Activated CD4-positive, alpha-beta T cell treated with anti-CD3 and anti-CD28 coated beads, Interleukin-2, amount 50 U/mL, for 24 hours (primary cell): ENCODE measurements at regions not wholly inside any gene's neighbourhood (a gene's known extent, or its start where the extent isn't known, plus 50 kb on each side); places are given as distances from the start of the nearest gene placed in this dataset.
A peak's percentile ranks its signal among the peaks of the same experiment; 100 is the strongest.
"Not testable (repeated sequence)": the region's sequence is repeated elsewhere in the genome, so short reads cannot be mapped to it uniquely, and the experiment has no call there.

Experiments used
- DNase-seq, 2 donors: peaks; one replicate each; pipeline ENCODE4 v3.0.0-alpha.2; 2020; ENCODE audit warnings: low read depth in 1 of 2, low spot score in 1 of 2

GRCh38 chr4:82248903-82249632, 124.7 kb downstream of the HNRNPD start:
- DNase-seq = no peak

GRCh38 chr4:82247629-82248028, 126.2 kb downstream of the HNRNPD start:
- no peak for DNase-seq

- DNase-seq = no peak
Measured at GRCh38 chr4:82247171-82247570, 126.6 kb downstream of the HNRNPD start.

- DNase-seq = no peak
Measured at GRCh38 chr4:82241534-82241933, 132.3 kb downstream of the HNRNPD start.

- DNase-seq = no peak
Measured at GRCh38 chr4:82240410-82240809, 133.4 kb downstream of the HNRNPD start.

GRCh38 chr4:82237142-82237541, 136.6 kb downstream of the HNRNPD start:
- DNase-seq = not testable (repeated sequence)

GRCh38 chr4:82235346-82235745, 138.4 kb downstream of the HNRNPD start:
- no peak for DNase-seq

- DNase-seq = no peak
Measured at GRCh38 chr4:82232891-82233290, 140.9 kb downstream of the HNRNPD start.

- no peak for DNase-seq
Measured at GRCh38 chr4:82231806-82232205, 142.0 kb downstream of the HNRNPD start.

- DNase-seq = no peak
Measured at GRCh38 chr4:82230306-82230705, 143.5 kb downstream of the HNRNPD start.

- no peak for DNase-seq
Measured at GRCh38 chr4:82225030-82225429, 148.8 kb downstream of the HNRNPD start.

GRCh38 chr4:82223715-82224114, 150.1 kb downstream of the HNRNPD start:
- no peak for DNase-seq

- DNase-seq = no peak
Measured at GRCh38 chr4:82219346-82219745, 154.4 kb downstream of the HNRNPD start.

- no peak for DNase-seq
Measured at GRCh38 chr4:82217986-82218715, 155.6 kb downstream of the HNRNPD start.

- DNase-seq = no peak
Measured at GRCh38 chr4:82216219-82216618, 157.6 kb downstream of the HNRNPD start.

- no peak for DNase-seq
Measured at GRCh38 chr4:82215800-82216199, 158.0 kb downstream of the HNRNPD start.

GRCh38 chr4:82215039-82215438, 158.8 kb downstream of the HNRNPD start:
- no peak for DNase-seq

GRCh38 chr4:82213485-82214417, 160.0 kb downstream of the HNRNPD start:
- no peak for DNase-seq

- DNase-seq = peak in 1 of 2 donors; percentile 32
Measured at GRCh38 chr4:82201805-82202641, 171.8 kb downstream of the HNRNPD start.

- DNase-seq = no peak
Measured at GRCh38 chr4:82201303-82201702, 172.5 kb downstream of the HNRNPD start.

- DNase-seq = no peak
Measured at GRCh38 chr4:82200046-82200445, 173.7 kb downstream of the HNRNPD start.
